H1 (cell line): ENCODE measurements at regions not wholly inside any gene's neighbourhood (a gene's known extent, or its start where the extent isn't known, plus 50 kb on each side); places are given as distances from the start of the nearest gene placed in this dataset.

Source experiments
- CTCF ChIA-PET: fragments of 300-600 bp; sonication (Branson Sonifier 250); formaldehyde crosslinking; loops from one replicate; lab custom pipeline; 2021; ENCODE audit not compliant: partially characterized antibody; lab: Charles Lee
- POLR2A ChIA-PET: fragments of 300-600 bp; sonication (Branson Sonifier 250); formaldehyde crosslinking; loops from one replicate; lab custom pipeline; 2021; ENCODE audit warnings: inconsistent platforms; ENCODE audit not compliant: partially characterized antibody; lab: Charles Lee
- DNase-seq, 2 experiments: peaks; one replicate each; pipeline versions ENCODE4 v3.0.0 to v3.0.0-alpha.2; 2010 to 2022; ENCODE audit warnings: low spot score in 2 of 2, low read depth in 1 of 2, mixed read lengths in 1 of 2
- FAIRE-seq: peaks from 2 replicates; lab custom pipeline; 2011; peaks lifted over from hg19 to GRCh38; lab: Jason Lieb, UNC
- H2AFZ ChIP-seq: 2 replicates; pipeline ENCODE4 v1.8.1; 2012; ENCODE audit warnings: low read length, inconsistent platforms
- H2AK5ac ChIP-seq: 2 replicates; pipeline ENCODE4 v1.6.1; 2013; ENCODE audit warnings: low read depth, low read length
- H2BK120ac ChIP-seq: replicated peaks from 2 replicates; pipeline ENCODE3; 2013; ENCODE audit warnings: low read depth, low read length, inconsistent platforms
- H2BK12ac ChIP-seq: 2 replicates; pipeline ENCODE4 v1.6.1; 2013; ENCODE audit warnings: low read depth, low read length
- H2BK15ac ChIP-seq: 2 replicates; pipeline ENCODE4 v1.6.1; 2013; ENCODE audit warnings: low read length
- H2BK20ac ChIP-seq: 2 replicates; pipeline ENCODE4 v1.6.1; 2013; ENCODE audit warnings: low read length
- H2BK5ac ChIP-seq: 2 replicates; pipeline ENCODE4 v1.6.1; 2013; ENCODE audit warnings: low read depth, low read length
- H3K14ac ChIP-seq: 2 replicates; pipeline ENCODE4 v1.6.1; 2013; ENCODE audit warnings: inconsistent platforms; ENCODE audit not compliant: insufficient read length
- H3K18ac ChIP-seq: 2 replicates; pipeline ENCODE4 v1.6.1; 2013; ENCODE audit warnings: low read length; ENCODE audit errors: extremely low read depth
- H3K23ac ChIP-seq: 2 replicates; pipeline ENCODE4 v1.6.1; 2013; ENCODE audit warnings: inconsistent platforms; ENCODE audit not compliant: insufficient read length
- H3K23me2 ChIP-seq: 2 replicates; pipeline ENCODE4 v1.6.1; 2013; ENCODE audit warnings: low read depth, low read length
- H3K27ac ChIP-seq: 2 replicates; pipeline ENCODE4 v1.6.1; 2011; ENCODE audit warnings: low read depth, low read length, inconsistent platforms
- H3K27me3 ChIP-seq, 4 experiments: replicated peaks in 1 of 4; 1 replicate in 1 of 4; 2 replicates in 3 of 4; pipeline versions ENCODE4 v1.6.1 to v1.8.1; 2011 to 2013; ENCODE audit warnings: low read length in 3 of 4, mild to moderate bottlenecking in 3 of 4, inconsistent platforms in 2 of 4, mixed read lengths in 2 of 4, moderate library complexity in 1 of 4; ENCODE audit not compliant: control insufficient read depth in 3 of 4, insufficient read depth in 3 of 4; ENCODE audit errors: extremely low read depth in 1 of 4
- H3K36me3 ChIP-seq, 4 experiments: 2 replicates each; pipeline versions ENCODE4 v1.6.1 to v1.8.1; 2011 to 2013; ENCODE audit warnings: mild to moderate bottlenecking in 4 of 4, low read length in 3 of 4, moderate library complexity in 2 of 4, control low read depth in 1 of 4, inconsistent platforms in 1 of 4; ENCODE audit not compliant: insufficient read depth in 4 of 4, control insufficient read depth in 2 of 4
- H3K4ac ChIP-seq: replicated peaks from 2 replicates; pipeline ENCODE3; 2013; ENCODE audit warnings: low read length, low read depth, mixed read lengths, inconsistent platforms; ENCODE audit not compliant: insufficient read length
- H3K4me1 ChIP-seq, 4 experiments: replicated peaks in 1 of 4; 1 replicate in 1 of 4; 2 replicates in 3 of 4; pipeline versions ENCODE4 v1.6.1 to v1.8.1; 2011 to 2013; ENCODE audit warnings: low read length in 3 of 4, inconsistent platforms in 2 of 4, mixed read lengths in 1 of 4; ENCODE audit not compliant: insufficient read depth in 4 of 4, control insufficient read depth in 3 of 4
- H3K4me2 ChIP-seq, 2 experiments: 2 replicates each; pipeline versions ENCODE4 v1.6.1 to v1.8.1; 2011 to 2013; ENCODE audit warnings: low read depth in 2 of 2, low read length in 2 of 2, control low read depth in 1 of 2, inconsistent platforms in 1 of 2, mild to moderate bottlenecking in 1 of 2; ENCODE audit not compliant: insufficient read depth in 1 of 2
- H3K4me3 ChIP-seq, 4 experiments: fragments of 200-600, 300-600 bp in 1 of 4; sonication (generic), shearing (Covaris generic), sonication (Bioruptor Twin) in 1 of 4; 2 replicates each; pipeline versions ENCODE4 v1.5.1 to v1.8.1; 2011 to 2016; ENCODE audit warnings: low read length in 4 of 4, low read depth in 3 of 4, control low read depth in 2 of 4, inconsistent platforms in 2 of 4, mild to moderate bottlenecking in 2 of 4, mixed read lengths in 1 of 4, moderate library complexity in 1 of 4; ENCODE audit not compliant: insufficient read depth in 2 of 4; ENCODE audit errors: extremely low read depth in 1 of 4
- H3K56ac ChIP-seq: replicated peaks from 2 replicates; pipeline ENCODE3; 2013; ENCODE audit warnings: low read depth, mild to moderate bottlenecking, mixed read lengths, low read length, inconsistent platforms; ENCODE audit not compliant: insufficient read length
- H3K79me1 ChIP-seq: 2 replicates; pipeline ENCODE4 v1.6.1; 2013; ENCODE audit warnings: low read depth, low read length, control low read depth
- H3K79me2 ChIP-seq, 2 experiments: 2 replicates each; pipeline versions ENCODE4 v1.6.1 to v1.8.1; 2012 to 2013; ENCODE audit warnings: low read length in 2 of 2, mild to moderate bottlenecking in 2 of 2, inconsistent platforms in 1 of 2; ENCODE audit not compliant: insufficient read depth in 2 of 2, control insufficient read depth in 1 of 2
- H3K9ac ChIP-seq, 4 experiments: replicated peaks in 1 of 4; 1 replicate in 1 of 4; 2 replicates in 3 of 4; pipeline versions ENCODE4 v1.6.1 to v1.8.1; 2011 to 2013; ENCODE audit warnings: low read depth in 3 of 4, low read length in 3 of 4, control low read depth in 2 of 4, mild to moderate bottlenecking in 2 of 4, moderate library complexity in 2 of 4, inconsistent platforms in 1 of 4; ENCODE audit errors: extremely low read depth in 1 of 4
- H3K9me3 ChIP-seq, 2 experiments: 2 replicates each; pipeline versions ENCODE4 v1.6.1 to v1.8.1; 2012 to 2013; ENCODE audit warnings: mild to moderate bottlenecking in 2 of 2, moderate library complexity in 2 of 2, control low read depth in 1 of 2, inconsistent platforms in 1 of 2, low read depth in 1 of 2, low read length in 1 of 2, mixed read lengths in 1 of 2; ENCODE audit not compliant: insufficient read depth in 2 of 2
- H4K20me1 ChIP-seq, 2 experiments: replicated peaks in 1 of 2; 2 replicates each; pipeline versions ENCODE3 to v1.8.1; 2011 to 2013; ENCODE audit warnings: inconsistent platforms in 2 of 2, low read length in 2 of 2, mild to moderate bottlenecking in 1 of 2; ENCODE audit not compliant: insufficient read depth in 2 of 2, control insufficient read depth in 1 of 2
- H4K5ac ChIP-seq: 2 replicates; pipeline ENCODE4 v1.6.1; 2013; ENCODE audit warnings: low read length, low read depth, mixed read lengths, inconsistent platforms; ENCODE audit not compliant: insufficient read length
- H4K8ac ChIP-seq: 2 replicates; pipeline ENCODE4 v1.8.0; 2013; ENCODE audit warnings: mild to moderate bottlenecking, moderate library complexity, low read length, inconsistent platforms; ENCODE audit not compliant: insufficient read depth; ENCODE audit errors: extremely low read depth
- H4K91ac ChIP-seq: replicated peaks from 2 replicates; pipeline ENCODE3; 2013; ENCODE audit warnings: low read length, mixed read lengths, inconsistent platforms; ENCODE audit not compliant: insufficient read length
- EGR1 ChIP-seq: IDR thresholded peaks from 2 replicates; pipeline ENCODE4 v1.6.1; 2011; ENCODE audit warnings: low read depth, low read length, borderline replicate concordance
- FOSL1 ChIP-seq: IDR thresholded peaks from 2 replicates; pipeline ENCODE4 v1.6.1; 2011; ENCODE audit warnings: mild to moderate bottlenecking, low read depth, low read length, moderate library complexity; ENCODE audit not compliant: insufficient read depth
- HDAC6 ChIP-seq: IDR thresholded peaks from one replicate; pipeline ENCODE4 v1.7.1; 2012; ENCODE audit warnings: low read depth, mild to moderate bottlenecking, inconsistent platforms, low read length, moderate library complexity
- KDM5A ChIP-seq: fragments of 200-600 bp; IDR thresholded peaks from 2 replicates; pipeline ENCODE4 v1.7.1; 2012; ENCODE audit warnings: mild to moderate bottlenecking, low read length, inconsistent platforms, mixed read lengths
- MAFK ChIP-seq: IDR thresholded peaks from 2 replicates; pipeline ENCODE4 v1.6.1; 2012; ENCODE audit warnings: low read depth, mild to moderate bottlenecking, improper control_type of control experiment, low read length
- NRF1 ChIP-seq: IDR thresholded peaks from 2 replicates; pipeline ENCODE4 v1.6.1; 2011; ENCODE audit warnings: mild to moderate bottlenecking, low read depth, low read length, improper control_type of control experiment
- RAD21 ChIP-seq, 2 experiments: IDR thresholded peaks in 1 of 2; conservative IDR thresholded peaks in 1 of 2; 2 replicates each; pipeline ENCODE4 v1.6.1; 2011; ENCODE audit warnings: low read depth in 2 of 2, low read length in 2 of 2, improper control_type of control experiment in 1 of 2, inconsistent platforms in 1 of 2, mild to moderate bottlenecking in 1 of 2, moderate library complexity in 1 of 2
- SIRT6 ChIP-seq: IDR thresholded peaks from one replicate; pipeline ENCODE4 v1.7.1; 2012; ENCODE audit warnings: low read length, inconsistent platforms
- SP2 ChIP-seq: IDR thresholded peaks from 2 replicates; pipeline ENCODE4 v1.6.1; 2012; ENCODE audit warnings: mild to moderate bottlenecking, low read length, inconsistent platforms
- SUZ12 ChIP-seq: fragments of 200-600 bp; sonication (generic); IDR thresholded peaks from 2 replicates; pipeline ENCODE4 v1.6.1; 2012; ENCODE audit warnings: mild to moderate bottlenecking, inconsistent platforms, low read length, moderate library complexity, mixed read lengths
- TAF1 ChIP-seq: IDR thresholded peaks from 2 replicates; pipeline ENCODE4 v1.6.1; 2011; ENCODE audit warnings: mild to moderate bottlenecking, low read depth, low read length
- WGBS, 2 experiments: shearing (Covaris generic) in 1 of 2; methylation state at CpG; one replicate each; pipeline versions ENCODE4 v1.1.6 to v1.1.7; 2013 to 2015; ENCODE audit warnings: low lambda C conversion rate in 2 of 2, mixed read lengths in 2 of 2, inconsistent platforms in 1 of 2, low coverage in 1 of 2, missing lambda C conversion rate in 1 of 2; ENCODE audit not compliant: insufficient replicate concordance in 2 of 2, insufficient coverage in 1 of 2, insufficient read length in 1 of 2; ENCODE audit errors: extremely low coverage in 1 of 2, missing lambda C conversion rate in 1 of 2; 5-methylcytosine and 5-hydroxymethylcytosine counted together
- TF ChIP-seq, protein P1 (sequence below): IDR thresholded peaks from 2 replicates; pipeline ENCODE4 v1.6.1; 2011; ENCODE audit warnings: low read depth, mild to moderate bottlenecking, low read length; ENCODE audit not compliant: insufficient read depth
- TF ChIP-seq, protein P2 (sequence below): IDR thresholded peaks from 2 replicates; pipeline ENCODE4 v1.6.1; 2012; ENCODE audit warnings: inconsistent platforms

GRCh38 chr20:50298554-50299324 lies 108.1 kb downstream of the CEBPB start:
- WGBS, 2 experiments = 89% methylated on average over 18 of the region's 20 CpGs; no CpG with 5 or more reads in 1 of the 2 experiments
- no peaks in the 10 kb centered on the region for H3K79me1 ChIP-seq
- no peak overlapping the region for H2BK5ac ChIP-seq
- no peak for DNase-seq
- H2BK20ac ChIP-seq = no peak overlapping the region
- FAIRE-seq = no peak
- no peak overlapping the region for H2BK15ac ChIP-seq
- H4K5ac ChIP-seq = no peak overlapping the region
- H4K8ac ChIP-seq = no peak overlapping the region
- H3K4ac ChIP-seq = no peak overlapping the region
- H3K14ac ChIP-seq = no peak overlapping the region
- ChIA-PET CTCF (no interaction called here), POLR2A (no interaction called here)
- H3K27ac ChIP-seq = no peak overlapping the region
- no peaks in the 10 kb centered on the region for H3K4me1 ChIP-seq
- no peak overlapping the region for H3K4me3 ChIP-seq
- no peaks in the 10 kb centered on the region for H3K79me2 ChIP-seq
- H3K18ac ChIP-seq = no peak overlapping the region
- no peak overlapping the region for H2AK5ac ChIP-seq
- no peak overlapping the region for H2AFZ ChIP-seq
- TF ChIP-seq EGR1 (no peak), KDM5A (no peak), RAD21 (IDR thresholded peaks at IDR 0.05 in 1 of 2, conservative IDR thresholded peaks at IDR 0.05 in 1 of 2; ENCODE audit: low read depth in 2 of 2, low read length in 2 of 2) (no peak), FOSL1 (no peak), TAF1 (no peak), HDAC6 (no peak), NRF1 (no peak), SUZ12 (no peak), SP2 (no peak), MAFK (no peak), SIRT6 (no peak)
- TF ChIP-seq, protein P1, sequence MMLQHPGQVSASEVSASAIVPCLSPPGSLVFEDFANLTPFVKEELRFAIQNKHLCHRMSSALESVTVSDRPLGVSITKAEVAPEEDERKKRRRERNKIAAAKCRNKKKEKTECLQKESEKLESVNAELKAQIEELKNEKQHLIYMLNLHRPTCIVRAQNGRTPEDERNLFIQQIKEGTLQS = no peak
- TF ChIP-seq, protein P2, sequence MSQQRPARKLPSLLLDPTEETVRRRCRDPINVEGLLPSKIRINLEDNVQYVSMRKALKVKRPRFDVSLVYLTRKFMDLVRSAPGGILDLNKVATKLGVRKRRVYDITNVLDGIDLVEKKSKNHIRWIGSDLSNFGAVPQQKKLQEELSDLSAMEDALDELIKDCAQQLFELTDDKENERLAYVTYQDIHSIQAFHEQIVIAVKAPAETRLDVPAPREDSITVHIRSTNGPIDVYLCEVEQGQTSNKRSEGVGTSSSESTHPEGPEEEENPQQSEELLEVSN = no peak
- no peaks in the 10 kb centered on the region for H3K27me3 ChIP-seq
- no peak overlapping the region for H3K4me2 ChIP-seq
- H4K91ac ChIP-seq = no peak overlapping the region
- no peaks in the 10 kb centered on the region for H3K36me3 ChIP-seq
- H3K56ac ChIP-seq = no peak overlapping the region
- H3K23me2 ChIP-seq = peaks cover 7% of the 10 kb centered on the region; the same call in 1 of the 2 replicates
- no peak overlapping the region for H3K9ac ChIP-seq
- H3K9me3 ChIP-seq = no peaks in the 10 kb centered on the region
- no peaks in the 10 kb centered on the region for H4K20me1 ChIP-seq
- no peak overlapping the region for H2BK12ac ChIP-seq
- H2BK120ac ChIP-seq = no peak overlapping the region
- no peak overlapping the region for H3K23ac ChIP-seq
